Naive thymus-derived CD4-positive, alpha-beta T cell (primary cell): ENCODE measurements at regions not wholly inside any gene's neighbourhood (a gene's known extent, or its start where the extent isn't known, plus 50 kb on each side); places are given as distances from the start of the nearest gene placed in this dataset.

ENCODE experiments used
- ATAC-seq: fragments of 150-1000 bp; cut with Tn5 transposase; 2 replicates; pipeline ENCODE4 v1.10.0; 2021; ENCODE audit warnings: mild to moderate bottlenecking, moderate library complexity
- CTCF ChIA-PET: fragments of 350-600 bp; sonication (Branson Sonifier 250); formaldehyde crosslinking; loops from one replicate; lab custom pipeline; 2021; ENCODE audit warnings: antibody characterized with exemption; lab: Charles Lee
- POLR2A ChIA-PET: fragments of 350-600 bp; sonication (Branson Sonifier 250); formaldehyde crosslinking; loops from one replicate; lab custom pipeline; 2021; ENCODE audit warnings: antibody characterized with exemption, inconsistent platforms; lab: Charles Lee
- DNase-seq, 9 donors: peaks; one replicate each; pipeline versions ENCODE4 v3.0.0 to v3.0.0-alpha.2; 2020 to 2022; ENCODE audit warnings: mixed read lengths in 1 of 9
- H3K27ac ChIP-seq: one replicate; pipeline ENCODE4 v1.7.0; 2013; ENCODE audit warnings: mild to moderate bottlenecking, low read depth, low read length, moderate library complexity
- H3K27me3 ChIP-seq, 2 donors: one replicate each; pipeline ENCODE4 v1.7.0; 2013; ENCODE audit warnings: low read length in 2 of 2, mild to moderate bottlenecking in 2 of 2, moderate library complexity in 2 of 2; ENCODE audit not compliant: control insufficient read depth in 2 of 2, insufficient read depth in 2 of 2
- H3K36me3 ChIP-seq, 3 experiments: 1 replicate in 2 of 3; 2 replicates in 1 of 3; pipeline ENCODE4 v1.7.0; 2013; ENCODE audit warnings: low read length in 3 of 3, mild to moderate bottlenecking in 3 of 3, moderate library complexity in 1 of 3; ENCODE audit not compliant: insufficient read depth in 3 of 3, control insufficient read depth in 2 of 3
- H3K4me1 ChIP-seq, 2 donors: one replicate each; pipeline ENCODE4 v1.7.0; 2013; ENCODE audit warnings: low read length in 2 of 2, mild to moderate bottlenecking in 2 of 2, moderate library complexity in 1 of 2; ENCODE audit not compliant: control insufficient read depth in 2 of 2, insufficient read depth in 2 of 2
- H3K4me3 ChIP-seq: 2 replicates; pipeline ENCODE4 v1.7.0; 2013; ENCODE audit warnings: mild to moderate bottlenecking, low read length
- H3K9me3 ChIP-seq, 3 experiments: 1 replicate in 2 of 3; 2 replicates in 1 of 3; pipeline ENCODE4 v1.7.0; 2013; ENCODE audit warnings: low read length in 3 of 3; ENCODE audit not compliant: control insufficient read depth in 2 of 3
- H3K27ac Mint-ChIP-seq, 9 donors: one replicate each; pipeline ENCODE4 v1.8.0; 2020 to 2022; ENCODE audit warnings: mixed read lengths in 9 of 9, mild to moderate bottlenecking in 8 of 9, moderate library complexity in 5 of 9, inconsistent platforms in 2 of 9
- H3K27me3 Mint-ChIP-seq, 5 donors: one replicate each; pipeline ENCODE4 v1.8.0; 2021 to 2022; ENCODE audit warnings: mixed read lengths in 5 of 5, mild to moderate bottlenecking in 1 of 5
- H3K36me3 Mint-ChIP-seq, 5 donors: one replicate each; pipeline ENCODE4 v1.8.0; 2020 to 2022; ENCODE audit warnings: mixed read lengths in 5 of 5, mild to moderate bottlenecking in 3 of 5, inconsistent platforms in 1 of 5
- H3K4me1 Mint-ChIP-seq, 7 donors: one replicate each; pipeline ENCODE4 v1.8.0; 2020 to 2022; ENCODE audit warnings: mixed read lengths in 7 of 7, mild to moderate bottlenecking in 3 of 7, inconsistent platforms in 1 of 7
- H3K4me3 Mint-ChIP-seq, 10 donors: one replicate each; pipeline ENCODE4 v1.8.0; 2020 to 2022; ENCODE audit warnings: mild to moderate bottlenecking in 10 of 10, mixed read lengths in 10 of 10, moderate library complexity in 6 of 10, inconsistent platforms in 2 of 10
- H3K9me3 Mint-ChIP-seq, 11 donors: one replicate each; pipeline ENCODE4 v1.8.0; 2020 to 2022; ENCODE audit warnings: mixed read lengths in 11 of 11, mild to moderate bottlenecking in 4 of 11, inconsistent platforms in 1 of 11, moderate library complexity in 1 of 11
- intact Hi-C, 2 donors: fragments of 100-400 bp; cut with micrococcal nuclease; formaldehyde crosslinking; loops; one replicate each; pipeline ENCODE4 v1.15.1; 2023

DNA sequence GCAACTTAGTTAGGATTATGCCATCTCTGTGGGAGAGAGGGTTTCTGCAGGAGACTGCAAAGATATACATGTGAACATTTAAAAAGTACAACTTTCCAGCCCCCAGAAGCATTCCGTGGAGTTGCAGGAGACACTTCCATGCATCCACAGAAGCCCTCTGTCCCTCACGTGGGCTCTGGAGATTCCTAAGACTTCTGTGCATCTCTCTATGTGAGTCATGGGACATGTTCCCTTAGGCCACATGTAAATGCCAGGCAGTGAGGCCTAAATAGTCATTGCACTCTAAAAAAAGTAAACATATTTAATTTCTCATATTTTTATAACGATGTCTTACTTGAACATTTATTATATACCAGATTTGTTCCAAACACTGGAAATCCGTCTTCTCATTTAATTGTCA, 126.5 kb upstream of the ROPN1 start:
- ATAC-seq (no peak), DNase-seq (no peak)
- POLR2A ChIA-PET = no interaction called here
- CTCF ChIA-PET = interaction anchor here (0.6 kb wide), 1 partner anchor 10 kb away, joined by 3 read pairs; no protein-coding TSS in a partner anchor
- no peak overlapping the region for H3K4me3 Mint-ChIP-seq
- H3K36me3 ChIP-seq = no peaks in the 10 kb centered on the region
- H3K4me1 Mint-ChIP-seq = peaks cover 0 to 4% (median 0%) of the 10 kb centered on the region in 7 donors
- H3K36me3 Mint-ChIP-seq = no peaks in the 10 kb centered on the region
- H3K9me3 Mint-ChIP-seq = peaks cover 0 to 4% (median 0%) of the 10 kb centered on the region in 11 donors
- intact Hi-C loops = no loop called here
- H3K27me3 ChIP-seq = no peaks in the 10 kb centered on the region
- H3K4me3 ChIP-seq = no peak overlapping the region
- H3K27me3 Mint-ChIP-seq = peaks cover 0 to 47% (median 40%) of the 10 kb centered on the region in 5 donors
- H3K9me3 ChIP-seq = no peaks in the 10 kb centered on the region
- H3K27ac ChIP-seq = no peak overlapping the region
- no peaks in the 10 kb centered on the region for H3K4me1 ChIP-seq
- no peak overlapping the region for H3K27ac Mint-ChIP-seq

DNA sequence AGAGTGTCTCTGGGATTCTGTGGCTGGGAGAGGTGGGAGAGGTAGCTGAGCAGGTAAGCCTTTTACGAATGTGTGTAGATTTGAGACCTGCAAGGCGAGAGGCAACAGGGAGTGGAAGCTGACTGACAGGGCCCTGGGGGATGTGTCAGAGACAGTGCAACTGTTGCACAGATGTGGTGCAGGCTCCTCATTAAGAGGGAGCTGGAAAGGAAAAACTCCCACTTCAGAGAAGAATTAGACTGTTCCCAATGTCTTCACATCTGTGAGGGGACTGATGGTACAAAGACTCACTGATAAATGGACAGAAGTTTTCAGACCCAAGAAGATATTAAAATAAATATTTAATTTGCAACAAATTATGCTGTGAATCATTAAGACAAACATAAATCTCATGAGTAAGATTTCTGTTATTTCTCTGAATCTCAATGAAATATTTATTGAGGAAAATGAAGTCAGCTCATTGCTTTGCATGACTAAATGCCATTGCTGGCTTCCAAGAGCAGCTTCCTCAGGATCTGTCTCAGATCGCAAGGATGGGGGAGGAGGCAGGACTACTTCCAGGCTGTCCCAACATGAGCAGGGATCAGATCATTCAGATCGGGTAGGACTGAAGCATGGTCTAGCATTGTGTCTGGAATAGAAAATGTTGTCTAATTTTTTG, 127.3 kb upstream of the ROPN1 start:
- Mint-ChIP-seq H3K36me3 (no peaks in the 10 kb centered on the region), H3K4me3 (no peak overlapping the region), H3K9me3 (peaks cover 0 to 4% (median 0%) of the 10 kb centered on the region in 11 donors), H3K27me3 (peaks cover 6 to 50% (median 32%) of the 10 kb centered on the region in 5 donors), H3K4me1 (peaks cover 0 to 4% (median 0%) of the 10 kb centered on the region in 7 donors), H3K27ac (no peak overlapping the region)
- Histone ChIP-seq H3K27ac (no peak overlapping the region), H3K4me3 (no peak overlapping the region), H3K27me3 (no peaks in the 10 kb centered on the region), H3K36me3 (no peaks in the 10 kb centered on the region), H3K9me3 (no peaks in the 10 kb centered on the region), H3K4me1 (no peaks in the 10 kb centered on the region)
- ChIA-PET CTCF (interaction anchor here (0.6 kb wide), 1 partner anchor 9 kb away, joined by 3 read pairs; no protein-coding TSS in a partner anchor), POLR2A (no interaction called here)
- intact Hi-C loops = no loop called here
- no peak for DNase-seq
- ATAC-seq = no peak

DNA sequence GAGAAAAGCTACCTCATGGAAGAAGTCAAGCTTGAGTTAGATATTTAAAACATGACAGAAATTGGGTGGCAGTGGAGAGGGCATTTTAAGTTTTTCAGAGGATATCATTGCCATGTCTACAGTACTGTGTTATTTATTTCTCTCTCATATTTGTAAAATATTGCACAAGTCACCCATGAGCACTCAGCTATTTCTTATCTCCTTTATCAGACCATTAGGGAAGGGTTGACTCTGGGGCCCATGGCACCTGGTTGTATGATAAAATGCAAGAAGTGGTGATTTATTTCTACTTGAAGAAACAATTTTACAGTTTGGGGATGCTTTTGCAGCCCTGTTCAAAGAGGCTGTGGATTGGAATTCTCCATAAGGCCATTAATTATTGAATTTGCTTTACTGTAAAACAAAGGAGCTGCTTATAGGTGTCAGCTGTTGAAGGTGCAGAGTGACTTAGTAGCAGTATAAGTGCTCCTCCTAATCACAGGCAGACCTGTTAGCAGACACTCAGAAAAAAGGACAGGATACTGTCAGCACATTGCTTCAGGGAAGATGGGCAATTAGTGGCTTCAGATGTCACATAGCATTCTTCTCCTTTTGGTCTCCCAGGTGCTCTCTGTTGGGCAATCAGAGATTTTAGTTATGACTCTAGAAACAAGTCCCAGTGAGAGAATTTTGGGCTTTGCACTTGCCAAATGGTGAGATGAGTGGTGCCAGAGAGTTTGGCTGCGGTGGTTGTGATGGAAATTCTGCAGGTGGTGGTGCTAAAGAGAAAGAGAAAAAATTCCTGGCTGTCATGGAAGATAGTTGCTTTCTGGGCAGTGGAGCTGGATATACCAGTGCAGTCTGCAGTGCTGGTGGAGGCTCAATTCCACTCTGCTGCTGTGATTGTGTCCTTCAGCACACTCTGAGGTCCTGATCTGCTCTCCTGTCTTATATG, 129.7 kb upstream of the ROPN1 start:
- peaks cover 0 to 4% (median 0%) of the 10 kb centered on the region in 11 donors for H3K9me3 Mint-ChIP-seq
- Histone ChIP-seq H3K27me3 (no peaks in the 10 kb centered on the region), H3K4me1 (no peaks in the 10 kb centered on the region), H3K9me3 (no peaks in the 10 kb centered on the region), H3K4me3 (no peak overlapping the region), H3K27ac (no peak overlapping the region), H3K36me3 (no peaks in the 10 kb centered on the region)
- no peaks in the 10 kb centered on the region for H3K4me1 Mint-ChIP-seq
- no peak overlapping the region for H3K4me3 Mint-ChIP-seq
- DNase-seq (no peak), ATAC-seq (no peak)
- ChIA-PET CTCF (no interaction called here), POLR2A (no interaction called here)
- peaks cover 6 to 53% (median 28%) of the 10 kb centered on the region in 5 donors for H3K27me3 Mint-ChIP-seq
- H3K27ac Mint-ChIP-seq = no peak overlapping the region
- no peaks in the 10 kb centered on the region for H3K36me3 Mint-ChIP-seq
- intact Hi-C loops = no loop called here

DNA sequence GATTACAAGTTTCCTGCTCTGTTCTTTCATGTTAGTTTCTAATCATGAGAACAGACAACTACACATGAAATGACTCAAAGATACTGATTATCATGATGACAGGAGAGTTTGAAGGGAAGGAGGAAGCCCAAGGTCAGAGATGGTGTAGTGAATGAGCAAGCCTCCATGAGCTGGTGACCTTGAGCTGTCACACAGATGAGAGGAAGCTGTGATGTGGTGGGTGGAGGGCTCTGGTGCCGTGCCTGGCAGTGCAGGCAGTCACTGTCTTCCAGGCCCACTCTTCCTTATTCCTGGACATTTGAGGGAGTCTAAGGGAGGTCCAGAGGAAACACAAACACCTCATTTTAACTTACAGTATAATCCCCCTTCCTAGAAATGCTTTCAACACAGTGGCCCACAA, 133.4 kb upstream of the ROPN1 start:
- CTCF ChIA-PET = no interaction called here

DNA sequence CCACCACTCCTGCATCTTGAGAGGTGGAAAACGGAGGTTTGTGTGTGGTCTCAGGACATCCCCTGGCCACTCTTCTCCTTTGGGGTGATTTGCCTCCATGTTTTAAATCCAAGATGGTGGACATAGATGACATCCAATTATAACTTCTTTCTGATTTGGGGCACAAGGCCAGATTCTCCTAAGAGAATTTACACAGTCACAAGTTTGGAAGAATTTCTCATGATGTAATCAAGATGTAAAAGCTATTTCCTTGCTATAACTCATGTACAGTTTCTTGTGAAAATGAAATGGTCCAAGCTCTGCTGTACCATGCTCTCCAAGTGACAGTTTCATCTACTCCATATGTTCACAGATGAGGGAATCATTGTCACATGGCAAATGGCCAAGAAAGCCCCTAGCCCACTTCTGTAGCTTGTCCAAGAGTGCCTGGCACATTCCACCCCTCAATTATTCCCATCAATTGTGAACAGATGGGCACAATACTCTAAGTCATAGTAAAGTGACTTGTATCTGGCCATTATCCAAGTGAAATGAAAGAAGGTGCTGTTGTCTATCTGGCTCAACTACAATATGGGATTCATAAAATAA, 134.6 kb upstream of the ROPN1 start:
- H3K36me3 Mint-ChIP-seq = peaks cover 0 to 3% (median 0%) of the 10 kb centered on the region in 5 donors
- no peaks in the 10 kb centered on the region for H3K4me1 Mint-ChIP-seq
- no peak overlapping the region for H3K4me3 ChIP-seq
- H3K27me3 Mint-ChIP-seq = peaks cover 14 to 56% (median 36%) of the 10 kb centered on the region in 5 donors
- H3K4me1 ChIP-seq = no peaks in the 10 kb centered on the region
- intact Hi-C loops = no loop called here
- no peak overlapping the region for H3K27ac ChIP-seq
- H3K27me3 ChIP-seq = no peaks in the 10 kb centered on the region
- DNase-seq (no peak), ATAC-seq (no peak)
- H3K9me3 Mint-ChIP-seq = peaks cover 0 to 4% (median 0%) of the 10 kb centered on the region in 11 donors
- no peaks in the 10 kb centered on the region for H3K9me3 ChIP-seq
- ChIA-PET CTCF (no interaction called here), POLR2A (no interaction called here)
- H3K4me3 Mint-ChIP-seq = no peak overlapping the region
- no peaks in the 10 kb centered on the region for H3K36me3 ChIP-seq
- H3K27ac Mint-ChIP-seq = no peak overlapping the region

More for the DNA sequence above, 133.4 kb upstream of the ROPN1 start:
- POLR2A ChIA-PET = no interaction called here
- Mint-ChIP-seq H3K27me3 (peaks cover 9 to 54% (median 29%) of the 10 kb centered on the region in 5 donors), H3K4me1 (no peaks in the 10 kb centered on the region), H3K27ac (no peak overlapping the region), H3K9me3 (peaks cover 0 to 4% (median 0%) of the 10 kb centered on the region in 11 donors), H3K4me3 (no peak overlapping the region), H3K36me3 (peaks cover 0 to 3% (median 0%) of the 10 kb centered on the region in 5 donors)
- DNase-seq = no peak
- intact Hi-C loops = no loop called here
- H3K4me1 ChIP-seq = no peaks in the 10 kb centered on the region
- no peak overlapping the region for H3K4me3 ChIP-seq
- no peaks in the 10 kb centered on the region for H3K9me3 ChIP-seq
- H3K27ac ChIP-seq = no peak overlapping the region
- H3K27me3 ChIP-seq = no peaks in the 10 kb centered on the region
- no peaks in the 10 kb centered on the region for H3K36me3 ChIP-seq
- no peak for ATAC-seq

DNA sequence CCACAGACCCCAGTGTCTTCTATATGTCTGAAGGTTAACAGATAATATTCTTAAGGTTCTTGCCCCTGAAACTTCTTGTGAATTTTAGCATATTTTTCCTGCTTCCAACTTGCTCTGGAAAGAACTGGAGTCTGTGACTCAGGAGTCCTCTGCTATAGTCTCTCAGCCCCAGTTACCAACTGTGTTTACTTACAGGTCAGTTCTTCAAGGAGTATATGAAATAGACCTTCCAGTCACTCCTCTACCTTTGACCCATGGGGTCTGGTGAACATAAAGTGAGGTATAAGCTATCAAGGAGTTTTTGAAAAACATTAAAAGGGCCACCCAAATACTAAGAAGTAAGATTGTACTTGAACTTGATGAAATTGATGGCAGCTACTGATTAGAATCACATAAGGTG, 139.2 kb upstream of the ROPN1 start:
- Mint-ChIP-seq H3K4me1 (no peaks in the 10 kb centered on the region), H3K36me3 (peaks cover 0 to 7% (median 0%) of the 10 kb centered on the region in 5 donors), H3K4me3 (no peak overlapping the region), H3K27ac (no peak overlapping the region), H3K9me3 (peaks cover 0 to 2% (median 0%) of the 10 kb centered on the region in 11 donors), H3K27me3 (peaks cover 11 to 55% (median 44%) of the 10 kb centered on the region in 5 donors)
- POLR2A ChIA-PET = no interaction called here
- H3K27ac ChIP-seq = no peak overlapping the region
- CTCF ChIA-PET = no interaction called here
- DNase-seq = no peak
- H3K4me3 ChIP-seq = no peak overlapping the region
- no peak for ATAC-seq
- intact Hi-C loops = no loop called here
- H3K27me3 ChIP-seq = no peaks in the 10 kb centered on the region
- H3K9me3 ChIP-seq = no peaks in the 10 kb centered on the region
- no peaks in the 10 kb centered on the region for H3K4me1 ChIP-seq
- no peaks in the 10 kb centered on the region for H3K36me3 ChIP-seq
